SK-N-SH (cell line): ENCODE measurements at regions not wholly inside any gene's neighbourhood (a gene's known extent, or its start where the extent isn't known, plus 50 kb on each side); places are given as distances from the start of the nearest gene placed in this dataset.

Experiments
- FOXM1 ChIP-seq: IDR thresholded peaks from 2 replicates; pipeline ENCODE4 v1.4.0; 2012; ENCODE audit warnings: low read depth, mild to moderate bottlenecking
- IRF3 ChIP-seq: fragments of 150-350 bp; IDR thresholded peaks from 2 replicates; pipeline ENCODE4 v1.6.1; 2016; ENCODE audit warnings: mild to moderate bottlenecking, low read depth, low read length
- MEF2A ChIP-seq: IDR thresholded peaks from 2 replicates; pipeline ENCODE4 v1.4.0; 2012; ENCODE audit warnings: low read depth, borderline replicate concordance
- NRF1 ChIP-seq: IDR thresholded peaks from 2 replicates; pipeline ENCODE4 v1.6.1; 2012; ENCODE audit warnings: low read depth, mild to moderate bottlenecking, low read length
- RAD21 ChIP-seq: IDR thresholded peaks from 2 replicates; pipeline ENCODE4 v1.6.1; 2012; ENCODE audit warnings: mild to moderate bottlenecking, low read length
- TCF12 ChIP-seq: IDR thresholded peaks from 2 replicates; pipeline ENCODE4 v1.4.0; 2012
- YY1 ChIP-seq: IDR thresholded peaks from 2 replicates; pipeline ENCODE4 v1.4.0; 2012; ENCODE audit warnings: low read depth, mild to moderate bottlenecking
- TF ChIP-seq, protein P1 (sequence below): fragments of 200-600 bp; sonication (generic); IDR thresholded peaks from 2 replicates; pipeline ENCODE4 v1.6.1; 2017; ENCODE audit warnings: antibody characterized with exemption, mild to moderate bottlenecking, moderate library complexity
- TF ChIP-seq, protein P2 (sequence below): IDR thresholded peaks from 2 replicates; pipeline ENCODE4 v1.6.1; 2012; ENCODE audit warnings: mild to moderate bottlenecking, low read depth, low read length, moderate library complexity
- TF ChIP-seq, protein P3 (sequence below): IDR thresholded peaks from 2 replicates; pipeline ENCODE4 v1.4.0; 2012; ENCODE audit warnings: low read depth
- TF ChIP-seq, protein P4 (sequence below): fragments of 150-350 bp; IDR thresholded peaks from 2 replicates; pipeline ENCODE4 v1.6.1; 2017; ENCODE audit warnings: antibody characterized with exemption, low read length, low read depth, borderline replicate concordance

- no peak for TF ChIP-seq YY1
- TF ChIP-seq, protein P1, sequence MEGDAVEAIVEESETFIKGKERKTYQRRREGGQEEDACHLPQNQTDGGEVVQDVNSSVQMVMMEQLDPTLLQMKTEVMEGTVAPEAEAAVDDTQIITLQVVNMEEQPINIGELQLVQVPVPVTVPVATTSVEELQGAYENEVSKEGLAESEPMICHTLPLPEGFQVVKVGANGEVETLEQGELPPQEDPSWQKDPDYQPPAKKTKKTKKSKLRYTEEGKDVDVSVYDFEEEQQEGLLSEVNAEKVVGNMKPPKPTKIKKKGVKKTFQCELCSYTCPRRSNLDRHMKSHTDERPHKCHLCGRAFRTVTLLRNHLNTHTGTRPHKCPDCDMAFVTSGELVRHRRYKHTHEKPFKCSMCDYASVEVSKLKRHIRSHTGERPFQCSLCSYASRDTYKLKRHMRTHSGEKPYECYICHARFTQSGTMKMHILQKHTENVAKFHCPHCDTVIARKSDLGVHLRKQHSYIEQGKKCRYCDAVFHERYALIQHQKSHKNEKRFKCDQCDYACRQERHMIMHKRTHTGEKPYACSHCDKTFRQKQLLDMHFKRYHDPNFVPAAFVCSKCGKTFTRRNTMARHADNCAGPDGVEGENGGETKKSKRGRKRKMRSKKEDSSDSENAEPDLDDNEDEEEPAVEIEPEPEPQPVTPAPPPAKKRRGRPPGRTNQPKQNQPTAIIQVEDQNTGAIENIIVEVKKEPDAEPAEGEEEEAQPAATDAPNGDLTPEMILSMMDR: no peak
- TF ChIP-seq TCF12: no peak
- TF ChIP-seq, protein P2, sequence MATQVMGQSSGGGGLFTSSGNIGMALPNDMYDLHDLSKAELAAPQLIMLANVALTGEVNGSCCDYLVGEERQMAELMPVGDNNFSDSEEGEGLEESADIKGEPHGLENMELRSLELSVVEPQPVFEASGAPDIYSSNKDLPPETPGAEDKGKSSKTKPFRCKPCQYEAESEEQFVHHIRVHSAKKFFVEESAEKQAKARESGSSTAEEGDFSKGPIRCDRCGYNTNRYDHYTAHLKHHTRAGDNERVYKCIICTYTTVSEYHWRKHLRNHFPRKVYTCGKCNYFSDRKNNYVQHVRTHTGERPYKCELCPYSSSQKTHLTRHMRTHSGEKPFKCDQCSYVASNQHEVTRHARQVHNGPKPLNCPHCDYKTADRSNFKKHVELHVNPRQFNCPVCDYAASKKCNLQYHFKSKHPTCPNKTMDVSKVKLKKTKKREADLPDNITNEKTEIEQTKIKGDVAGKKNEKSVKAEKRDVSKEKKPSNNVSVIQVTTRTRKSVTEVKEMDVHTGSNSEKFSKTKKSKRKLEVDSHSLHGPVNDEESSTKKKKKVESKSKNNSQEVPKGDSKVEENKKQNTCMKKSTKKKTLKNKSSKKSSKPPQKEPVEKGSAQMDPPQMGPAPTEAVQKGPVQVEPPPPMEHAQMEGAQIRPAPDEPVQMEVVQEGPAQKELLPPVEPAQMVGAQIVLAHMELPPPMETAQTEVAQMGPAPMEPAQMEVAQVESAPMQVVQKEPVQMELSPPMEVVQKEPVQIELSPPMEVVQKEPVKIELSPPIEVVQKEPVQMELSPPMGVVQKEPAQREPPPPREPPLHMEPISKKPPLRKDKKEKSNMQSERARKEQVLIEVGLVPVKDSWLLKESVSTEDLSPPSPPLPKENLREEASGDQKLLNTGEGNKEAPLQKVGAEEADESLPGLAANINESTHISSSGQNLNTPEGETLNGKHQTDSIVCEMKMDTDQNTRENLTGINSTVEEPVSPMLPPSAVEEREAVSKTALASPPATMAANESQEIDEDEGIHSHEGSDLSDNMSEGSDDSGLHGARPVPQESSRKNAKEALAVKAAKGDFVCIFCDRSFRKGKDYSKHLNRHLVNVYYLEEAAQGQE: no peak
- no peak for TF ChIP-seq NRF1
- TF ChIP-seq IRF3: no peak
- TF ChIP-seq, protein P3, sequence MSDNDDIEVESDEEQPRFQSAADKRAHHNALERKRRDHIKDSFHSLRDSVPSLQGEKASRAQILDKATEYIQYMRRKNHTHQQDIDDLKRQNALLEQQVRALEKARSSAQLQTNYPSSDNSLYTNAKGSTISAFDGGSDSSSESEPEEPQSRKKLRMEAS: no peak
- TF ChIP-seq, protein P4, sequence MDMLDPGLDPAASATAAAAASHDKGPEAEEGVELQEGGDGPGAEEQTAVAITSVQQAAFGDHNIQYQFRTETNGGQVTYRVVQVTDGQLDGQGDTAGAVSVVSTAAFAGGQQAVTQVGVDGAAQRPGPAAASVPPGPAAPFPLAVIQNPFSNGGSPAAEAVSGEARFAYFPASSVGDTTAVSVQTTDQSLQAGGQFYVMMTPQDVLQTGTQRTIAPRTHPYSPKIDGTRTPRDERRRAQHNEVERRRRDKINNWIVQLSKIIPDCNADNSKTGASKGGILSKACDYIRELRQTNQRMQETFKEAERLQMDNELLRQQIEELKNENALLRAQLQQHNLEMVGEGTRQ: no peak
- TF ChIP-seq RAD21: no peak
- TF ChIP-seq FOXM1: no peak
- TF ChIP-seq MEF2A: no peak
Measured at GRCh38 chr7:81158189-81158588, 239.3 kb upstream of the SEMA3C start.
